PC-9 (cell line): ENCODE measurements at regions not wholly inside any gene's neighbourhood (a gene's known extent, or its start where the extent isn't known, plus 50 kb on each side); places are given as distances from the start of the nearest gene placed in this dataset.

ENCODE experiments used
- CTCF ChIP-seq: fragments of 200-600 bp; sonication (generic); conservative IDR thresholded peaks from 2 replicates; pipeline ENCODE4 v1.6.1; 2017; ENCODE audit warnings: mixed run types, antibody characterized with exemption, mild to moderate bottlenecking, moderate library complexity
- EZH2 ChIP-seq: fragments of 200-600 bp; sonication (generic); IDR thresholded peaks from 2 replicates; pipeline ENCODE4 v1.8.0; 2017; ENCODE audit warnings: antibody characterized with exemption, low read depth

DNA sequence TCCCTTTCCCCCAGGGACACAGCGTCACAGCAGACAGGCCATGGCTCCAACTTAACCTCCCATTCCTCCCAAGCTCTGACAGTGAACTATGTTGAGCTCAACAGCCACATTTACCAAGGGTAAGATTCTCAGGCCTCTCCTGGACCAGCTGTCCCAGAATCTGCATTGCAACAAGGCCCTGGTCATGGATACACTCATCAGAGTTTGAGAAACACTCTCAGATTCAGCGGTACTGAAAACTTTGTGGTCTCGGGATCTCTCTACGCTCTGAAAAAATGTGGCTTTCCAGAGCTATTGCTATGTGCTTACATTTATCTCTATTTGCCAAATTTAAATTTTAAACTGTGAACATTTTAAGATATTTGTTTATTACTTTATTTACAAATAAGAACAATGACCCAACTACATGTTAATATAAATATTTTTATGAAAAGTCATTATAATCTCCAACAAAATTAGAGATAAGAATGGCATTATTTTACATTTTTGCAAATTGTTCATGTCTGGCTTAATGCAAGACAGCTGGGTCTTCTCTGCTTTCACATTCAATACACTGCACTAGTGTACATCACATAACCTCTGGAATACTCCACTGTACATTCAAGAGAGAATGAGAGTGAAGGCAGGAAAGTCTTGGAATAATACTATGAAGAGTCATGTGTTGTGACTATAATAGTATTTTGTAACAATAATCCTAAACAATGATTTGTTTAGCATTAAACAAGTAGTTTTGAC is 190.9 kb upstream of the PITRM1 start:
- TF ChIP-seq CTCF = no peak
- TF ChIP-seq EZH2 = no peak
